GM19328 (cell line): ENCODE measurements at regions not wholly inside any gene's neighbourhood (a gene's known extent, or its start where the extent isn't known, plus 50 kb on each side); places are given as distances from the start of the nearest gene placed in this dataset.

Experiments
- ATAC-seq: cut with Tn5 transposase; IDR thresholded peaks from one replicate; pipeline ENCODE4 v1.9.1; 2021; ENCODE audit warnings: mild to moderate bottlenecking, moderate library complexity; ENCODE audit not compliant: unreplicated experiment

DNA sequence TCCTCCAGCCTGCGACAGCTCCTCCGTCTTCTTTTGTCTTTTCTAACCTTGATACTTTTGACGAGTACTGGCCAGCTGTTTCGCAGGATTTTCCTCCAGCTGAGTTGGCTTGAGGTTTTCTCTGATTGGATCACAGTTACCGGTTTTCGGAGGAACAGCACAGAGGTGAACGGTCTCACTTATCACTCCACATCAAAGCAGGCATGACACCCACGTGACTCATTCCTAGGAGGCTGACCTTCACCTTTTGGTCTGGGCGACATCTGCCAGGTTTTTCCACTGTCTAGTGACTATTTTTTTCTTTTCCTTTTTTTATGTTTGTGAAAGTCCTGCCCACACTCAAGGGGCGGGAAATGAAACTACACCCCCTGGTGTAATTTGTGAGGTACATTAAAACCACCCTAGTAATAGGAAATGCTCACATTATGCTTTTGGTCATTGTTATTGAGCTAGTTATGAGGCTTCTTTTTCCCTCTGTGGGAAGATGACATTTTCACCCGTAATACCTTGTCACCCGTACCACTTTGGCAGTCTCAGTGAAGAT is 319.2 kb downstream of the GADD45G start:
- ATAC-seq, result no peak

DNA sequence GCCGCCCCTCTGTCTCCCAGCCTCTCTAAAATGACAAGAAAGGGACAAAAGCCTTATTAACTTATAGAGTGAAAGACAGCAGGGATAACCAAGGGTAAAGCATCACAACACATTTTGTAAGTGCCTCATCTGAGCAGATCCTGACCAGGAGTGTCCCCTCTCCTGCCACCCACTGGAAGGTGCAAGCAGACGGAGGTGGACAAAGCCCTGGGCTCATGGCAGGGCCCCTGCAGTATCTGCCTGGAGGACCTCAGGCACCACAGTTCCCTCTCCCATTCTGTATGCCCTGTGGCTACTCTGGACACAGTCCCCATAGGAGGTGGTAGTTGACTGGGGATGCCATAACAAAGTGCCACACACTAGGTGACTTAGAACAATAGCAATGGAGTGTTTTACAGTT is 319.8 kb downstream of the GADD45G start:
- no peak for ATAC-seq

DNA sequence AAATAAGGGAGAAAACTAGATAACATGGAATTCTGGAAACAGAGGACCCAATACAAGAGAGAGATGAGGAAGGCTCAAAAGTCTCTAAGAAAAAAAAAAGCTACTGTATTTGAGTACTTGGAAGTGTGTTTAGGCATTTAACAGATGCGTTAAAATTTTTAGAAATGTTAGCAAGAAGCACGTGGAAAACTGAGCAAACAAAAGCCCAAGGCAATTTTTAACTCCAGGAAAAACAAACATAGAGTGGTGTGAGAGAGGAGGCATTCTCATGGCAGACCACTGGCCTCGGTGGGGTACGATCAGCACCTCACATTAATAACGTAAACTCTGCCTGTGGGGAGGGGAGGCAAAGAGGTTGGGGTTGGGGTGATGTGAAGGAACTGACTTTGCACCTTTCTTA is 321.4 kb downstream of the GADD45G start:
- ATAC-seq, result no peak

DNA sequence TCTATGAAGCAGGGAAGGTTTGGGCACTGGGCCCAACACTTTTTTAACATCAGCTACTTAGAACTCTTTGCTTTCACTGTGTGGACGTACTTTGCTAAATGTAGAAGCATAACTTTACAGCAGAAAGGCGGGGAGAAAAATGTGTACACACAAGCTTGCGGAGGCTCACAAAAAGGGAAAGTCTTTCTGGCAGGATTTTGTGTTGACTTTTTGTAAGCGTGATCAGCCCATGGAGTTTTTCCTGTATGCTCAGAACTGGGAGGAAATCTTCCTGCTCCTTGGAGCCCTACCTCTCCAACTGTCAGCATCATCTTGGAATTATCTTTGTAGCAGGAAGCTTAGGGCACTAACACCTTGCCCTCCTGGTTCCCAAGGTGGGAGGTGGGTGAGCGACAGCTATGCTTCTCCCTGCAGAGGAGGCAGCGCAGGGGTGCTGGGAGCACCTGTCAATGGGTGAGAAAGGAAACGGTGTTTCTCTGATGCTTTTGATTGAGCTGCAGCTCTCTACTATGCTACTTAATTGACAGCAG is 321.9 kb downstream of the GADD45G start:
- no peak for ATAC-seq

DNA sequence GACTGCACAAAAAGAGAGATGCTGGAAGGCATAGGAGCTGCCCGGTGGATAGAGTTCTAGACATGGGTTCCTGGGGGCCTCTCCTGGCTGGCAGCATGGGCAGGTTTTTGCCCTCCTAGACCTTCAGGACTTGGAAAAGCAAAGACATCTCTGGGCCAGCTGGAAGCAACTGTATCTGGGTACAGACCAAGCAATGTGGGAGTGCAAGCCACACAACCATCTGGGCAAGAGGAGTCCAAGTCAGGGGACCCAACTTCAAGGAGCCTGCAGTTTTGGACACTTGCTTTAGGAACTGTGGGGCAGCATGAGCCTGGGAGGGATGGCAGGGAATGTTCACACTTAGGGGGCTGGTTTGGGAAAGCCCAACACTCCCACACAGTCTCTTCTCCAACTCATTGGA is 323.3 kb downstream of the GADD45G start:
- ATAC-seq, result no peak

DNA sequence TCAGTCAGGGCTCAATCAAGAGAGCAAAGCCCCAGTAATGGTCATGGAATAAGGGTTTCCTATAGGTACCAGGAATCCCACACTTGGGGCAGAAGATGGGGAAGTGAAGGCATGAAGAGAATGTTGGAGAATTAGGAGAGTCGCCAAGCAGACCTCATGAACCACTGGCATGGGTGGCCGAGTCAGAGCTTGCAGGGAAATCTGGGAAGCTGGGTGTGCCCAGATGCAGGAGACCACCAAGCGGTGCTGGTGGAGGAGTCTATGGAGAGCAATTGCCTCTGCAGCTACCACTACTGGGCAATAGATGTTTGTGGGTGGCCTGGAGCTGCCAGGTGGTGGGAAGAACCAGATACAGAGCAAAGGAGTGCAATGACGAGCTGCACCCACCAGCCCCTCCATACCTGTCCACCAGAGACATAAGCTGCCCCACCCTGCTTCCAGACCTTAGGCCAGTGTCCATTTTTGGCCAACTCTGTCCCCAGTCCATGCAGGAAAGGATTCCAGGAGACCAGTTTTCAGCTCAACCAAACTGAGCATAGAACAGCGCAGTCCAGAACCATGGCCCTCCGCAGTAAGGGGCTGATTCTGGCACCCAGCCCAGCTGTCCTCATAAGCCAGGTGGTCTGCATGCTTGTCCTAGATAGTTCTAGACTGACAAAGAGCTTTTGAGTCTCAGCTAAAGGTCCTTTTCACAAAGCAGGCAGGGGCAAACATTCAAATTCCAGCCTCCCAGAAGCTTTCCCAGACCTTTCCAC is 323.9 kb downstream of the GADD45G start:
- no peak for ATAC-seq

DNA sequence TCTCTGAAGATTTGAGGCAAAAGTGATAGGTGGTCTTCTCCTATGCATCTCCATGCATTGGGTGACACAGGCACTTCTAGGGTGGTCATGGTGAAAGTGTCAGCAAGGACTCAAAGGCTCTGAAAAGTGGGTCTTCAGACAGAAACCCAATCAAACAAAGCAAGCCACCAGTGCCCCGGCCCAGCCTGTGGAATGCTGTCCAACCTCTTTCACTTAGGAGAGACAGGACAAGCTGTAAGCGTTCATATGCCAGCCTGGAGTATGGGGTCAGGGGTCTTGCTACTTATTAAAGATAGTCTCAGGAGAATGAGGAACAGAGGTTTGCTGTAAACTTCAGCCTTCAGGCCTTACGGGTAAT is 324.5 kb downstream of the GADD45G start:
- ATAC-seq, result no peak

DNA sequence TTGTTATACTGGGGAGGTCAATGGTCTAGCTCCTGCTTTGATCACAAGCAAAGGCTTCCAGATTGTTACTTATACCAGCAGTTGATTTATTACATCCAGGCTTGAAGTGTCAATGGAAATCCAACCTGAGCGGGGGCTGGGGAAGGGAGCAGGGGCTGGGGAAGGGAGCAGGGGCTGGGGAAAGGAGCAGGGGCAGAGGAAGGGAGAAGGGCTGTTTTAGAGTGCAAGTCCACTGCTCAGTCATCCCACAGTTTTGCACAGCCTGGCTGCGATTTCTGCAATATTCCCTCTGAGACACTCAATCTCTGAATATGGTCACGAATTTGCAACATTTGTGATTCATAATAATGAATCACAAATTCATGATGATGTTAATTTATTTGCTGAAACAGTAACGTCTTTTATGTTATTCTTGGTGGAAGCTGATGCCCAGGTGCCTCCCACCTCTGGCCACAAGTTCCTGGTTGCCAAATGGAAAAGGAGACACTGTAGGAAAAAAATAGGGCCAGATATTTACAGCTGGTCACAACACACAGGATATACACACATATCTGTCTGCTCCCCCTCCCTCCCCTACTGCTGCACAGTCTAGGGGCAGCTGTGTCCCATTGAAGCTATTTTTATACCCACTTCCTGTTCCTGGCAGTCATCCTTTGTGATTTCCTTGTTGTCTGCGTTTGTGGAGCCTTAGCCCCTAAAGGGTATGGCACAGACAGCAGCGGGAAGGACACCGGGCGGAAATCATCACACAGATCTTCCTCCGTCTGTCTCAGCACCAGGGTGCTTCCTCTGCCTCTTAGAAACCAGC is 325.1 kb downstream of the GADD45G start:
- no peak for ATAC-seq

DNA sequence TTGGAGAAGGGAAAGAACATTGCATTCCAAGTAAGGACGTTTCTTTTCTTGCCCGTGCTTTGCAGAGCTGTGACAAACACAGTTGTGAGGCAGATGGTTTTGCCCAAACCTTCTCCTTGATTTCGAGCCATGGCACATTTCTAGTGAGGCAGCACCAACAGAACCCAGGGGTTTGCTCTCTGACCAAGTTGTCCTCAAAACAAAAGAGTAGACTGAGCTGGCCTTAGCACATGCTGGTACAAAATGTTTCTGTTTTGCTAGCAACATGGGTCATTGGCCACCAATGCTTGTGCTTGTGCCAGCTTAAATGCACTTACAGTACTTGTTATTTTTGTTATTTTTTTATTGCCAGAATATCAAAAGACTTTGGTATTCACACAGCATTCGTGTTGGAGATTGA is 328.8 kb downstream of the GADD45G start:
- ATAC-seq, result no peak

DNA sequence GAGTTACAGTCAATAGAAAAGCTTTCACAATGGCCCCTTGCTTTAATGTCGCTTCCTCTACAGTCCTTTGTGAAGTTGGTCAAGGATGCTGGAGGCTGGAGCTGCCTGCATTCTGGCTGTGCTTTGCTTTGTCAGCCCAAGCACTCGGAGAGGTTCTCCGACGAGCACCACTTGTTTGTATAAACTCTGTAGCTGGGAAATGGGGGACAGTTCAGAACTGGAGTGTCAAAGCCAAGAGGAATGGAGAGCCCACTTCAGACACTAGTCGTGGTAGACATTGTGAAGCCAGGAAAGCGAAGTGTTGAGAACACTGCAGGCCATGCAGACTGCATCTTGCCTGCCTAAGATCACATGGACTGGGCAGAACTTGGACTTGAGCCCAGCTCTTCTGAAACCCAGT is 330.3 kb downstream of the GADD45G start:
- ATAC-seq, result no peak

DNA sequence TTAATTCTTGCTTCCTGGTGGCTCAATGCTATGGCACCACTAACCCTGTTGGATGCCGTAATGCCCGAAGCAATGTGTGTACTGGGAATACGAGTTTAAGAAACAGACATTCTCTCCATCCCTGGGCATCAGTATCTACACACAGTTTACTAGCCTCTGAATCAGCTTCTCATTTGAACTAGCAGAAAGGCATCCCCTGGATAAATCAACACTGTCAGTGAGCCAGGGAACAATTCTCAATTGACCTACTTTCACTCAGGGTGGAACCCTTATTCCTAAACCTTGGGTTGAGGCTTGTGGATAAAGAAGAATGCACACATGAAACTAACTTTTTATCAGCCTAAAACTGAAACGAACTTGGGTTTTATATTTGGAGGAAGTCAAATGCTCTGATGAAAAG is 331.0 kb downstream of the GADD45G start:
- no peak for ATAC-seq

DNA sequence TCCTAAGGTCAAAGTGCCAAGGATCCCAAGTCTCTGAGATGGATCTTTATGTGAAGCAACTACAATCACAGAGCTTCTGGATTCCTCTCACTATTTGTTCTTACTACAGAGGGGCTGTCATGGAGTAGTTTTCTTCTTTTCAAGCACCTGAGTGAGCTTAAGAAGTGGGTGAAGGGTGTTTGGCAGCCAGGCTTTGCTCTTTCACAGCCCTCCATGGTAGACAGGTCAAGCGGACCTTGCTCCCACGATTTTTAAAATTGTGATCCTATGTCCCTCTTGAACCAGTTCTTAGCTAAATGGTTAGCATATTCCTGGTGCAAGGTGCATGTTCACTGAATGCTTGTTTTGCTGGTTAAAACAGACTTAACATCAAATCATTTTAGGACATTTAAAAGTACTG is 332.2 kb downstream of the GADD45G start:
- no peak for ATAC-seq

DNA sequence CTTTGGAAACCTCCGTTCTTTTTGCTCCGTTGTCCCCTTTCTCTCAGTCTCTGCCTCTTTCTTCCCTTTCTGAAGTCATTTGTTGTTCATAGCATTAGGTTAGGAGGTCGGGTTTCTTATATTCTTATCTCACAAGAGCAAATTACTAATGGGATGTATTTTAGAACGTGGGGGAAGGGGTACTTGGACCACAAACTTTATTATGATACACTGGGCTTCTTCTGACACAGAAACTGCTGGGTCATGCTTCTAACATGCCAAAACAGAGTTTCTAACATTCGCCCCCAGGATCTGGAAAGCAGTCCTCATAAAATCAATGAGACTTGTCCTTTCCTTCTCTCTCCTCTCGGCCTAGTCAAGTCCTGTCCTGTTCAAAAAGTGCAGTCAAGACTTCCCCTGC is 334.4 kb downstream of the GADD45G start:
- no peak for ATAC-seq

DNA sequence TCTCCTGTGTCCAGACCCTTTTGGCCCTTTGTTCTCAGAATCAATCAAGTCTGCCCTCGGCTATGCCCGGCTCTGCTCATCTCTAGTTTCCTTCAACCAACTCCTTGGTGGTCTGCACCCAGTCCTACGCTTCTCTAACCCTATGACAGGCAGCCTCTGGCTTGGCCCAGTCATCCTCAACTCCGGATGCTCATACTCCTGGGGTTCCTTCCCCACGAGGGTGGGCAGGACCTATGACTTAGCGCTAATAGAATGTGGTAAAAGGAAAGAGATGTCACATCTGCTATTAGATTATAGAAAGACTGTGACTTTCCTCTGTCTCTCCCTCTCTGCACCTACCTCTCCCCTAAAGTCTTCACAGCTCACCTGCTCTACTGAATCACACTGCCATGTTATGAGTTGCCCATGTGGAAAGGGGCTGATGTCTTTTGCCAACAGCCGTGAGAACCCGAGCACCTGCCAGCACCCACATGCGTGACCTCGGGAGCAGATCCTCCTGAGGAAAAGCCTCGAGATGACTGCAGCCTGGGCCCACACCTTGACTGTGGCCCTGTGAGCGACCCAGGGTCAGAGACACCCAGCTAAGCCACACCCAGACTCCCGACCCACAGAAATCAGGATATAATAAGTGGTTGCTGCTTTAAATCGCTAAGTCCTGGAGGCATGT is 334.9 kb downstream of the GADD45G start:
- ATAC-seq, result no peak

DNA sequence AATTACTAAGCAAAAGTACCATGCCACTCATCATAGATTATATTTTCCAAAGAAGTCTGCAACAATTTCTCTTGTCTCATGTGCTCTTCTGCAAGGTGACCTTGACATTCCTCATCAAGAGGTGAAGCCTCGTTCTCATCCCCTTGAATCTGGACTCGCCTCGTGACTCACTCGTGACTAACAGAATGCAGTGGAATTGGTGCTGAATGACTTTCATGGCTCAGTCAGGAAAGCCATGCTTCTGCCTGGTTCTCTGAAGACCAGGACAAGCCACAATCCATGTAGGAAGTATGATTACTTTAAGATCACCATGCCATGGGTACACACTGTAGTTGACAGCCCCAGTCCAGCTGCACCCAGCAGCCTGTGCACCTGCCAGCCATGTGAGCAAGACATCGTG is 335.8 kb downstream of the GADD45G start:
- no peak for ATAC-seq

DNA sequence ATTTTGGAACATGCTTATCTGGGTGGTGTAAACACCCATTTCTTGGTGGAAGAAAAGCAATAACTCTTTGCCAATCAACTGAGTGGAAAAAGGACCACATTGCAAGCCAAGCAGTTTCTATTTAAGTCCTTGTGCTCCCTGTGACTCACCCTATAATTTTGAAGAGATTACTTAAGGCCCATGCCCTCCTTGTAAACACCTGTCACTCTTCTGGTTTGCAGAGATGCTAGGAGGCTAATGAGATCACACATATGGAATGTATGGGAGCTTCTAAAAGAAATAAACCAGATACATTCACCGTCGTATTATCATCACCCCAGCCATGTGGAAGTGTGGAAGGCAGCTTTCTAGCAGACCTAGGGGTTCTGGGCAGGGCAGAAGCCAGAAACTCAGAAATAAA is 337.1 kb downstream of the GADD45G start:
- no peak for ATAC-seq

DNA sequence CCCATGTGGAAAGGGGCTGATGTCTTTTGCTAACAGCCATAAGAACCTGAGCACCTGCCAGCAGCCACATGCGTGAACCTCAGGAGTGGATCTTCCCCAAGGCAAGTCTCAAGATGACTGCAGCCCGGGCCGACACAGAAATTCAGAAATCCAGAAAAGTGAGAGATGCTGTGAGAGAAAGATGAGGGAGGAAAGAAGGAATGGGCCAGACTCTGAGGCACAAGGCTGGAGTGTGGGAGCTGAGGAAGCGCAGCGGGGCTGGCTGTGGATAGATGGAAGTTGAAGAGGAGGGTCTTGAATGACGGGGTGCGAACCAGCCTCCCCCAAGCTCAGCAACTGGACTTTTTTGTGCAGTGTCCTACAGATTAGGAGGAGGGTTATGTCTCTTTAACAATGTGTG is 337.8 kb downstream of the GADD45G start:
- ATAC-seq, result no peak

DNA sequence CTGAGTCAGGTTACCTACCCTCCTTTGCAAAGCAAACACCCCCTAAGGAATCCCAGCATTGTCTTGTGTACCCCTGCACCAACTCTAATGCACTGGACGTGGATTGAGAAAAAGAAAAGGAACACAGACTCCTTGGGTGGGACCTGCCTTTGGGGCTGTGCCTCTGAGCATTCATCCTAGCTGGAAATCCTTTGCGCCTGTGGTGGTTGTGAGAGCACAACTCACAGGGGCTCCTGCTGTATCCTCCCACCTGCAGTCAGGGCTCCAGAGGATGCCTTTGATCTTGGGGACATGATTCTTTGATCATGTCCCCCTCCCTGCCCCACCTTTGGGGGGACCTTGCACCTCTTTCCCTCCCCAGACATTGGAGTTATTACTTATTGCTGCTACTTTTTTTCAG is 338.5 kb downstream of the GADD45G start:
- no peak for ATAC-seq

DNA sequence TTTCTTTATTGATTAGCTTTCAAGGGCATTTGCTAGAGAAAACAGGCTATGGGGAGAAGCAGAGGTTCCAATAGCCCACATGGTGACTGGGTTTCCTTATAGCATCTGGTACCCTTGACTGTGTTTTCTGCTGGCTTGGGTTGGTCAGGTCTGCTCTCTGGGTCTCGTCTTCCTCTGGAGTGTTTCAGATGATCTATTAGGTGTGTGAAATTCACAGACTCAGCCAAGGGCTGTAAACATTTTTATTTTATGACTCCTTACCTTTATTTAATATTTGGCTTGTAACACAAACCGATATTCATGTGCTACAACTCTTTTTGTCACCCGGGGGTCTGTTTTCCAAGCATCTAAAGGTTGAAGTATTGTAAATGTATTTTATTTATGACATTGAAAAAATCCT is 338.9 kb downstream of the GADD45G start:
- ATAC-seq, result no peak

DNA sequence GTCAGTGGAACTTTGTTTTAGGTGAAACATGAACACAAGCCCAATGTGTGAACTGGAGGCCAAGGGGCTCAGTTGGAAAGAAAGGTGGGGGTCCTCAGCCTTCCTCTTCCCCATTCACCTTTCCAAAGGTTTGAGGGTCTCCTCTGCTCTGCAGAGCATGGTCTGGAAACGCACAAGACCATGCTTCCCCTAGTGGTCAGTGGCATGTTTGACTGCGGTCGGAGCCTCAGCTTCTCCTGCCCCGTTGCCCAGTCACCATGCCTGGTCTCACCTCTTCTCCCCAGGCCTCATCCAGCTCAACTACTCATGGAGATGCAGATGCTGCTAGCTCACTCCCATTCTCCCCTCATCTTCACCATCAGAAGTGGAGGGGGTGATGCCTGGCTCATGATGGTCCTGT is 340.3 kb downstream of the GADD45G start:
- ATAC-seq, result no peak

DNA sequence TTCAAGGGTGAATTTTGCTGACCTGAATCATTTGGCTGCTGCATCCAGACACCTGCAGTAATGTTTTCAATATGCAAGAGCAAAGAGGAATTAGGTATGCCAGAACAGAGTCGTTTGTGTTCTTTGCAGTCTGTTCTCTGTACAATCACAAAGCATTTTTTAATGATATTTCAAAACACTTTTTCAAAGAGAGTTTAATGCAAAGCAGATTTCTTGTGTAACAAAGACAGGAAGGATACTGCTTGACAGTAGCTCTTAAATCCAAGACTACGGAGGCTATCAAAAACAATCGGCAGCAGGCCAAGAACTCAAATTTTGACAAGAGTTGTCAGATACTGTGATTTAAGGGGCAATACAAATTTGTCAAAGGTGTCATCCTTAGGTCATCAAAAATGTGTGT is 341.9 kb downstream of the GADD45G start:
- ATAC-seq, result no peak

DNA sequence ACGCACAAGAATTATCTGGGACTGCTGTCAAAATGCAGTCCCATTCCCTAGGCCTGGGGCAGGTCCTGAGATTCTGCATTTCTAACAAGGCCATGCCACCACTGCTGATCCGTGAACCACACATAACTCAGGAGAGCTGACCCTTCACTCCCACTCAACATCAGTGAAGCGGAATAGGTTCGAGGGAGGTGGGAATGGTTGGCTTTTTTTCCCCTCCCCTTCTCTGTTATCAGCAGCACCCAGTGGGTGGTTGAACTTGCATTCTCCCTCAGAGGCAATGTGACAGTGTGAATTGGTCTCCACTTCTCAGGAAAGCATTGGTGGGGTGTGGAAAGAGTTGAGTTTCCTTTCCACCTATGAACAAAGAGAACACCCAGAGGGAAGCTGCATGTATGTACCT is 344.3 kb downstream of the GADD45G start:
- no peak for ATAC-seq
